ENCODE measurements at regions not wholly inside any gene's neighbourhood (a gene's known extent, or its start where the extent isn't known, plus 50 kb on each side); places are given as distances from the start of the nearest gene placed in this dataset.
"Not testable (repeated sequence)": the region's sequence is repeated elsewhere in the genome, so short reads cannot be mapped to it uniquely, and the experiment has no call there.

- Histone ChIP-seq H2BK120ac (ENCODE audit: low read depth, low read length) (no peak overlapping the region), H3K56ac (ENCODE audit: low read length) (no peak overlapping the region), H3K4me3 (ENCODE audit: low read length) (no peak overlapping the region), H3K23ac (ENCODE audit: low read length) (no peak overlapping the region), H3K18ac (ENCODE audit: low read length) (no peak overlapping the region), H3K79me1 (ENCODE audit: low read length) (no peaks in the 10 kb centered on the region), H3K4ac (ENCODE audit: low read depth, low read length) (no peak overlapping the region), H3K4me1 (ENCODE audit: control insufficient read depth, low read depth, low read length) (no peaks in the 10 kb centered on the region), H3K4me2 (ENCODE audit: low read length) (no peak overlapping the region), H2BK5ac (ENCODE audit: low read length) (no peak overlapping the region), H2AK5ac (ENCODE audit: low read length) (no peak overlapping the region), H2BK15ac (replicated peaks; ENCODE audit: low read depth) (no peak overlapping the region), H4K5ac (ENCODE audit: low read length) (no peak overlapping the region), H3K9ac (ENCODE audit: low read length) (no peak overlapping the region), H3K27ac (ENCODE audit: low read depth, low read length) (no peak overlapping the region), H3K36me3 (ENCODE audit: control insufficient read depth, insufficient read depth, low read length) (no peaks in the 10 kb centered on the region), H3K27me3 (ENCODE audit: insufficient read depth, low read length, poor library complexity) (no peaks in the 10 kb centered on the region), H4K8ac (ENCODE audit: low read depth, low read length) (no peak overlapping the region), H3K79me2 (ENCODE audit: control insufficient read depth, insufficient read depth, low read length) (no peaks in the 10 kb centered on the region)
- DNase-seq = no peak
These were observed 108.2 kb downstream of the TDRD15 start for GRCh38 chr2:21231985-21232384.

- Histone ChIP-seq H2BK5ac (ENCODE audit: low read length) (no peak overlapping the region), H3K4ac (ENCODE audit: low read depth, low read length) (no peak overlapping the region), H3K9ac (ENCODE audit: low read length) (no peak overlapping the region), H2BK15ac (replicated peaks; ENCODE audit: low read depth) (no peak overlapping the region), H3K4me3 (ENCODE audit: low read length) (no peak overlapping the region), H3K79me2 (ENCODE audit: control insufficient read depth, insufficient read depth, low read length) (no peaks in the 10 kb centered on the region), H3K27me3 (ENCODE audit: insufficient read depth, low read length, poor library complexity) (no peaks in the 10 kb centered on the region), H3K36me3 (ENCODE audit: control insufficient read depth, insufficient read depth, low read length) (no peaks in the 10 kb centered on the region), H3K56ac (ENCODE audit: low read length) (no peak overlapping the region), H4K8ac (ENCODE audit: low read depth, low read length) (no peak overlapping the region), H3K79me1 (ENCODE audit: low read length) (no peaks in the 10 kb centered on the region), H3K23ac (ENCODE audit: low read length) (no peak overlapping the region), H3K4me1 (ENCODE audit: control insufficient read depth, low read depth, low read length) (no peaks in the 10 kb centered on the region), H2BK120ac (ENCODE audit: low read depth, low read length) (no peak overlapping the region), H2AK5ac (ENCODE audit: low read length) (no peak overlapping the region), H3K27ac (ENCODE audit: low read depth, low read length) (no peak overlapping the region), H3K4me2 (ENCODE audit: low read length) (no peak overlapping the region), H4K5ac (ENCODE audit: low read length) (no peak overlapping the region), H3K18ac (ENCODE audit: low read length) (no peak overlapping the region)
- WGBS (ENCODE audit: extremely low coverage, insufficient coverage, low lambda C conversion rate) = no CpG with 5 or more reads among the region's 3 CpGs
- no peak for DNase-seq
These were observed 109.4 kb downstream of the TDRD15 start for GRCh38 chr2:21233194-21233593.

GRCh38 chr2:21234001-21234400 is 110.2 kb downstream of the TDRD15 start:
- H3K27me3 ChIP-seq (ENCODE audit: insufficient read depth, low read length, poor library complexity) = no peaks in the 10 kb centered on the region
- no peak overlapping the region for H3K56ac ChIP-seq (ENCODE audit: low read length)
- H4K5ac ChIP-seq (ENCODE audit: low read length) = no peak overlapping the region
- H3K79me1 ChIP-seq (ENCODE audit: low read length) = no peaks in the 10 kb centered on the region
- H2BK5ac ChIP-seq (ENCODE audit: low read length) = no peak overlapping the region
- H2BK120ac ChIP-seq (ENCODE audit: low read depth, low read length) = no peak overlapping the region
- DNase-seq = no peak
- no peak overlapping the region for H3K4me2 ChIP-seq (ENCODE audit: low read length)
- H4K8ac ChIP-seq (ENCODE audit: low read depth, low read length) = no peak overlapping the region
- H3K9ac ChIP-seq (ENCODE audit: low read length) = no peak overlapping the region
- no peak overlapping the region for H3K4ac ChIP-seq (ENCODE audit: low read depth, low read length)
- no peaks in the 10 kb centered on the region for H3K4me1 ChIP-seq (ENCODE audit: control insufficient read depth, low read depth, low read length)
- no peak overlapping the region for H3K4me3 ChIP-seq (ENCODE audit: low read length)
- H3K36me3 ChIP-seq (ENCODE audit: control insufficient read depth, insufficient read depth, low read length) = no peaks in the 10 kb centered on the region
- no peak overlapping the region for H2AK5ac ChIP-seq (ENCODE audit: low read length)
- no peak overlapping the region for H3K18ac ChIP-seq (ENCODE audit: low read length)
- no peak overlapping the region for H2BK15ac ChIP-seq (replicated peaks; ENCODE audit: low read depth)
- WGBS (ENCODE audit: extremely low coverage, insufficient coverage, low lambda C conversion rate) = no CpG with 5 or more reads among the region's 3 CpGs
- no peaks in the 10 kb centered on the region for H3K79me2 ChIP-seq (ENCODE audit: control insufficient read depth, insufficient read depth, low read length)
- no peak overlapping the region for H3K27ac ChIP-seq (ENCODE audit: low read depth, low read length)
- no peak overlapping the region for H3K23ac ChIP-seq (ENCODE audit: low read length)

GRCh38 chr2:21234464-21235120 is 110.8 kb downstream of the TDRD15 start:
- Histone ChIP-seq H3K27ac (ENCODE audit: low read depth, low read length) (no peak overlapping the region), H3K9ac (ENCODE audit: low read length) (no peak overlapping the region), H2AK5ac (ENCODE audit: low read length) (no peak overlapping the region), H2BK120ac (ENCODE audit: low read depth, low read length) (no peak overlapping the region), H3K4ac (ENCODE audit: low read depth, low read length) (no peak overlapping the region), H3K4me3 (ENCODE audit: low read length) (no peak overlapping the region), H3K27me3 (ENCODE audit: insufficient read depth, low read length, poor library complexity) (no peaks in the 10 kb centered on the region), H4K8ac (ENCODE audit: low read depth, low read length) (no peak overlapping the region), H3K56ac (ENCODE audit: low read length) (no peak overlapping the region), H2BK15ac (replicated peaks; ENCODE audit: low read depth) (no peak overlapping the region), H3K4me2 (ENCODE audit: low read length) (no peak overlapping the region), H3K4me1 (ENCODE audit: control insufficient read depth, low read depth, low read length) (no peaks in the 10 kb centered on the region), H3K36me3 (ENCODE audit: control insufficient read depth, insufficient read depth, low read length) (no peaks in the 10 kb centered on the region), H4K5ac (ENCODE audit: low read length) (no peak overlapping the region), H2BK5ac (ENCODE audit: low read length) (no peak overlapping the region), H3K79me1 (ENCODE audit: low read length) (no peaks in the 10 kb centered on the region), H3K18ac (ENCODE audit: low read length) (no peak overlapping the region), H3K23ac (ENCODE audit: low read length) (no peak overlapping the region), H3K79me2 (ENCODE audit: control insufficient read depth, insufficient read depth, low read length) (no peaks in the 10 kb centered on the region)
- no CpG with 5 or more reads among the region's 3 CpGs for WGBS (ENCODE audit: extremely low coverage, insufficient coverage, low lambda C conversion rate)
- DNase-seq = peak; percentile 25

- H3K27ac ChIP-seq (ENCODE audit: low read depth, low read length); H4K5ac ChIP-seq (ENCODE audit: low read length); H2BK15ac ChIP-seq (replicated peaks; ENCODE audit: low read depth); H3K27me3 ChIP-seq (ENCODE audit: insufficient read depth, low read length, poor library complexity); H3K79me2 ChIP-seq (ENCODE audit: control insufficient read depth, insufficient read depth, low read length); H3K9ac ChIP-seq (ENCODE audit: low read length); H3K4me3 ChIP-seq (ENCODE audit: low read length); H3K79me1 ChIP-seq (ENCODE audit: low read length); H3K23ac ChIP-seq (ENCODE audit: low read length); H4K8ac ChIP-seq (ENCODE audit: low read depth, low read length); H3K4ac ChIP-seq (ENCODE audit: low read depth, low read length); H3K56ac ChIP-seq (ENCODE audit: low read length); DNase-seq; H3K4me2 ChIP-seq (ENCODE audit: low read length); H2BK120ac ChIP-seq (ENCODE audit: low read depth, low read length); H3K4me1 ChIP-seq (ENCODE audit: control insufficient read depth, low read depth, low read length); H3K18ac ChIP-seq (ENCODE audit: low read length); H3K36me3 ChIP-seq (ENCODE audit: control insufficient read depth, insufficient read depth, low read length); H2BK5ac ChIP-seq (ENCODE audit: low read length); H2AK5ac ChIP-seq (ENCODE audit: low read length): not testable (repeated sequence)
- WGBS (ENCODE audit: extremely low coverage, insufficient coverage, low lambda C conversion rate) = no CpG with 5 or more reads among the region's 1 CpG
These were observed 116.0 kb downstream of the TDRD15 start for GRCh38 chr2:21239749-21240148.

- Histone ChIP-seq H2BK120ac (ENCODE audit: low read depth, low read length) (no peak overlapping the region), H3K4me3 (ENCODE audit: low read length) (no peak overlapping the region), H3K79me2 (ENCODE audit: control insufficient read depth, insufficient read depth, low read length) (no peaks in the 10 kb centered on the region), H3K27me3 (ENCODE audit: insufficient read depth, low read length, poor library complexity) (no peaks in the 10 kb centered on the region), H3K4me1 (ENCODE audit: control insufficient read depth, low read depth, low read length) (no peaks in the 10 kb centered on the region), H3K56ac (ENCODE audit: low read length) (no peak overlapping the region), H3K79me1 (ENCODE audit: low read length) (no peaks in the 10 kb centered on the region), H3K23ac (ENCODE audit: low read length) (no peak overlapping the region), H2BK5ac (ENCODE audit: low read length) (no peak overlapping the region), H4K5ac (ENCODE audit: low read length) (no peak overlapping the region), H3K36me3 (ENCODE audit: control insufficient read depth, insufficient read depth, low read length) (no peaks in the 10 kb centered on the region), H3K9ac (ENCODE audit: low read length) (no peak overlapping the region), H3K4me2 (ENCODE audit: low read length) (no peak overlapping the region), H3K27ac (ENCODE audit: low read depth, low read length) (no peak overlapping the region), H2AK5ac (ENCODE audit: low read length) (no peak overlapping the region), H3K18ac (ENCODE audit: low read length) (no peak overlapping the region), H2BK15ac (replicated peaks; ENCODE audit: low read depth) (no peak overlapping the region), H3K4ac (ENCODE audit: low read depth, low read length) (no peak overlapping the region), H4K8ac (ENCODE audit: low read depth, low read length) (no peak overlapping the region)
- DNase-seq = no peak
- WGBS (ENCODE audit: extremely low coverage, insufficient coverage, low lambda C conversion rate) = no CpG with 5 or more reads among the region's 1 CpG
These were observed 120.4 kb downstream of the TDRD15 start for GRCh38 chr2:21244161-21244560.
